Smooth muscle cell (in vitro differentiated cells): ENCODE measurements at regions not wholly inside any gene's neighbourhood (a gene's known extent, or its start where the extent isn't known, plus 50 kb on each side); places are given as distances from the start of the nearest gene placed in this dataset.

Experiments used
- DNase-seq: peaks from one replicate; lab custom pipeline; 2025; ENCODE audit not compliant: unreplicated experiment; lab: John Stamatoyannopoulos, UW
- H2AFZ ChIP-seq: fragments of 200-600 bp; sonication (generic); 2 replicates; pipeline ENCODE4 v1.6.0; 2016; ENCODE audit warnings: antibody characterized with exemption, low read depth, mild to moderate bottlenecking
- H3F3A ChIP-seq: fragments of 200-600 bp; sonication (generic); 2 replicates; pipeline ENCODE4 v1.6.0; 2017; ENCODE audit warnings: antibody characterized with exemption, low read depth
- H3K27ac ChIP-seq: fragments of 200-600 bp; sonication (generic); 2 replicates; pipeline ENCODE4 v1.5.1; 2016; ENCODE audit warnings: low read depth, mild to moderate bottlenecking
- H3K27me3 ChIP-seq: fragments of 200-600 bp; sonication (generic); 2 replicates; pipeline ENCODE4 v1.6.1; 2016; ENCODE audit warnings: low read depth, mild to moderate bottlenecking
- H3K36me3 ChIP-seq: fragments of 200-600 bp; sonication (generic); 2 replicates; pipeline ENCODE4 v1.5.1; 2016; ENCODE audit warnings: low read depth
- H3K4me1 ChIP-seq: fragments of 200-600 bp; sonication (generic); 2 replicates; pipeline ENCODE4 v1.5.1; 2016; ENCODE audit warnings: low read depth
- H3K4me2 ChIP-seq: fragments of 200-600 bp; sonication (generic); 2 replicates; pipeline ENCODE4 v1.6.0; 2016; ENCODE audit warnings: mild to moderate bottlenecking
- H3K4me3 ChIP-seq: fragments of 200-600 bp; sonication (generic); 2 replicates; pipeline ENCODE4 v1.5.1; 2016; ENCODE audit warnings: mild to moderate bottlenecking
- H3K79me2 ChIP-seq: fragments of 200-600 bp; sonication (generic); 2 replicates; pipeline ENCODE4 v1.6.0; 2016; ENCODE audit warnings: low read depth, mild to moderate bottlenecking
- H3K9ac ChIP-seq: fragments of 200-600 bp; sonication (generic); 2 replicates; pipeline ENCODE4 v1.6.0; 2016; ENCODE audit warnings: low read depth
- H3K9me3 ChIP-seq: fragments of 200-600 bp; sonication (generic); replicated peaks from 2 replicates; pipeline ENCODE4 v1.5.1; 2016; ENCODE audit warnings: low read depth
- H4K20me1 ChIP-seq: fragments of 200-600 bp; sonication (generic); 2 replicates; pipeline ENCODE4 v1.6.0; 2016; ENCODE audit warnings: low read depth
- WGBS: methylation state at CpG from one replicate; pipeline ENCODE4 v1.1.7; 2016; ENCODE audit warnings: low lambda C conversion rate; 5-methylcytosine and 5-hydroxymethylcytosine counted together
- TF ChIP-seq, protein P1 (sequence below): fragments of 200-600 bp; sonication (generic); IDR thresholded peaks from 2 replicates; pipeline ENCODE4 v1.5.1; 2017; ENCODE audit warnings: borderline replicate concordance, mild to moderate bottlenecking, antibody characterized with exemption; ENCODE audit not compliant: insufficient read depth, poor library complexity, severe bottlenecking

DNA sequence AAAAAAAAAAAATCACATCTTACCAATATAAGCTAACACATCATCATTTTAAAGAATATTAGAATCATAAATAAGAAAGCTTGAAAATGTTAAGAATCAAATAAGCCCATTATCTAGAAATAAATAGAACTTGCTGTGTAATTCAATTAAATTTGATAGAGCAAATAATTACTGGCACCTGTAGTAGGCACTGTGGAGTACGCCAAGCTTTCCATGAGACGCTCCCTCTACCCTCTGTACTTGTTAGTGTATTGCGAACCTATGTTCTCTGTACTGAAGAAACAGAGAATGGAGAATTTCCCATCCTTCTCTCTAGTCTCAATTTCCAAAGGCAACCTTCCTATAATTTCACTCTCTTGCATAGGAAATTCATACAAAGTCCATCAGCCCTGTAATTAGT lies 61.7 kb upstream of the HAND2 start:
- 91% methylated on average over 3 of the region's 3 CpGs for WGBS
- Histone ChIP-seq H3K4me3 (no peak overlapping the region), H3K9me3 (no peaks in the 10 kb centered on the region), H3K9ac (no peak overlapping the region), H3K27me3 (no peaks in the 10 kb centered on the region), H3K4me1 (no peaks in the 10 kb centered on the region), H3K27ac (no peak overlapping the region), H2AFZ (no peak overlapping the region), H3K79me2 (no peaks in the 10 kb centered on the region), H3K36me3 (no peaks in the 10 kb centered on the region), H3K4me2 (no peak overlapping the region), H3F3A (no peaks in the 10 kb centered on the region), H4K20me1 (no peaks in the 10 kb centered on the region)
- TF ChIP-seq, protein P1, sequence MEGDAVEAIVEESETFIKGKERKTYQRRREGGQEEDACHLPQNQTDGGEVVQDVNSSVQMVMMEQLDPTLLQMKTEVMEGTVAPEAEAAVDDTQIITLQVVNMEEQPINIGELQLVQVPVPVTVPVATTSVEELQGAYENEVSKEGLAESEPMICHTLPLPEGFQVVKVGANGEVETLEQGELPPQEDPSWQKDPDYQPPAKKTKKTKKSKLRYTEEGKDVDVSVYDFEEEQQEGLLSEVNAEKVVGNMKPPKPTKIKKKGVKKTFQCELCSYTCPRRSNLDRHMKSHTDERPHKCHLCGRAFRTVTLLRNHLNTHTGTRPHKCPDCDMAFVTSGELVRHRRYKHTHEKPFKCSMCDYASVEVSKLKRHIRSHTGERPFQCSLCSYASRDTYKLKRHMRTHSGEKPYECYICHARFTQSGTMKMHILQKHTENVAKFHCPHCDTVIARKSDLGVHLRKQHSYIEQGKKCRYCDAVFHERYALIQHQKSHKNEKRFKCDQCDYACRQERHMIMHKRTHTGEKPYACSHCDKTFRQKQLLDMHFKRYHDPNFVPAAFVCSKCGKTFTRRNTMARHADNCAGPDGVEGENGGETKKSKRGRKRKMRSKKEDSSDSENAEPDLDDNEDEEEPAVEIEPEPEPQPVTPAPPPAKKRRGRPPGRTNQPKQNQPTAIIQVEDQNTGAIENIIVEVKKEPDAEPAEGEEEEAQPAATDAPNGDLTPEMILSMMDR: no peak
- DNase-seq: no peak

DNA sequence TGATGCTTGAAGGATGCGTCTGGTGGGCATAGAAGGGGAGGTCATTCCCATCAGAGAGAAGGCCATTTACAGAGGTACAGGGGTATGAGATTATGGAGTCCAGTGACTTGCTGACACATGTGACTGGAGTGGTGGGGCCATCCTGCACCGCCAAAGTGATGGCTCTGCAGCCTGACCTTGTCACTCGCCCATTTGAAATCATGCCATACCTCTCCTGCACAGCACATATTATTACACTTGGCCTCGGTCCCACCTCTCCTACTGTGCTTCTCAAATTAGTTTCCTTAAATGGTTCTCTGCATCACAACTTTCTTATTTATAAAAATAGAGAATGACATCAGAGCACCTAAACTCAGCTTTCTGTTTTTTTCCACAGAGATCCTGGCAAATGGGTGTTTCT lies 60.7 kb upstream of the HAND2 start:
- no peaks in the 10 kb centered on the region for H3K27me3 ChIP-seq
- no peak overlapping the region for H3K9ac ChIP-seq
- H3K4me3 ChIP-seq: no peak overlapping the region
- no peak overlapping the region for H2AFZ ChIP-seq
- DNase-seq: no peak
- no peak overlapping the region for H3K27ac ChIP-seq
- H3K4me1 ChIP-seq: no peaks in the 10 kb centered on the region
- H4K20me1 ChIP-seq: no peaks in the 10 kb centered on the region
- H3F3A ChIP-seq: no peaks in the 10 kb centered on the region
- WGBS: 93% methylated on average over 4 of the region's 4 CpGs
- TF ChIP-seq, protein P1: no peak
- no peak overlapping the region for H3K4me2 ChIP-seq
- H3K79me2 ChIP-seq: no peaks in the 10 kb centered on the region
- H3K9me3 ChIP-seq: no peaks in the 10 kb centered on the region
- no peaks in the 10 kb centered on the region for H3K36me3 ChIP-seq

DNA sequence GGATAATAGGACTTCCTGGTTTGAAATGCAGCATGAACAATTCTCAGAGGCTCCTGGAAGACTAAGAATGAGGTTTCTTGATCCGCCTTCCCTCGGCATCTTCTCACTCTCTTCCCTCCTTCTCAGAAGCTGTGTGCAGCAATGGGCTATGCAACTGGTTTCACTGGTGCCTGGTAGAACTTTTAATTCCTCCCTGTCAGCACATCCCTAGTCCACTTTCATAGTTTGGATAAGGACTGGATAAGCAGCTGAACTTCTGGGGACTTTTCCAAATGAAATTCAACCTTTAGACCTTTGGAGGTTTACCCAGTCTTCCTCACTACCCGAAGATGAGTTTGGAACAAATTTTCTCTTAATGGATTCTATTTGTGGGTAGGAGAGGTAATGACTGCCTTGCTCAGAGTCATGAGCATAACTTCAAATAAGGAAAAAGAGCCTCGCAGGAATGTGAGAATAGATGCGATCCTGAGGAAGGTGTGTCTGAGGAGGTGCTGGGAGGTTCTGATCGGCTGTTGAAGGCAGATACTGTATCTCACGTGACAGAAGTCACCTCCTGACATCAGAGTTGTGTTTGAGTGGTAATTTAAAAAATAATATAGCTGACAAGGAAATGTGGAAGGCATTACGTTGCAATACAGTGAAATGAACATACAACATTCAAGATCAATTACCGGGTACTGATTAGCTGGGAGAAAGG lies 56.0 kb upstream of the HAND2 start:
- Histone ChIP-seq H4K20me1 (no peaks in the 10 kb centered on the region), H3K4me2 (no peak overlapping the region), H3K36me3 (no peaks in the 10 kb centered on the region), H3K9ac (no peak overlapping the region), H3F3A (no peaks in the 10 kb centered on the region), H3K9me3 (no peaks in the 10 kb centered on the region), H3K4me3 (no peak overlapping the region), H2AFZ (no peak overlapping the region), H3K4me1 (no peaks in the 10 kb centered on the region), H3K27ac (no peak overlapping the region), H3K79me2 (no peaks in the 10 kb centered on the region), H3K27me3 (no peaks in the 10 kb centered on the region)
- WGBS: 68% methylated on average over 9 of the region's 9 CpGs
- no peak for DNase-seq
- TF ChIP-seq, protein P1: no peak

DNA sequence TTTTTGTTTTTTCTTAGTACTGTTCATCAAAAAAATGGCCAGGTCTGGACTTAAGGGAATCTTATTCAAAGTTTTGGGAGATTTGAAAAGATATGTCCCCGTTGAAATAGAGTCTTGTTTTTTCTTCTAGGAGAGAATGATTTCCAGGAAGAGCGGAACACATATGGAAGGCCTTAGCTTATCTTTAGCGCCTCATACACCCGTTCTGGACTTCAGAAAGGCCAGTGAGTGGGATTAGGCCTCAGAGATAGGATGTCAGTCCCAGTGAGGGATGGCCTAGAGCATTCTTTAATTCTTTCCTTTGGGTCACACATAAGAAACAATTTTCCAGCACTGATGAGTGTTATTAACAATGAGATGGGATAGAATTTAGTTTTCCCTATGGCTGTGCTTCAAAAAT lies 54.5 kb upstream of the HAND2 start:
- Histone ChIP-seq H3K27ac (peak overlapping the region; percentile 53), H3K36me3 (no peaks in the 10 kb centered on the region), H3K79me2 (no peaks in the 10 kb centered on the region), H2AFZ (no peak overlapping the region), H3K4me2 (peak overlapping the region; percentile 45), H3K9ac (no peak overlapping the region), H4K20me1 (no peaks in the 10 kb centered on the region), H3K4me1 (no peaks in the 10 kb centered on the region), H3K9me3 (no peaks in the 10 kb centered on the region), H3F3A (no peaks in the 10 kb centered on the region), H3K27me3 (no peaks in the 10 kb centered on the region), H3K4me3 (no peak overlapping the region)
- 11% methylated on average over 4 of the region's 4 CpGs for WGBS
- TF ChIP-seq, protein P1: no peak
- DNase-seq: no peak
